H9 (cell line): ENCODE measurements at regions not wholly inside any gene's neighbourhood (a gene's known extent, or its start where the extent isn't known, plus 50 kb on each side); places are given as distances from the start of the nearest gene placed in this dataset.

Experiments
- DNase-seq: peaks from one replicate; pipeline ENCODE4 v3.0.0-alpha.2; 2017
- H2AFZ ChIP-seq: one replicate; pipeline ENCODE4 v1.6.1; 2013; ENCODE audit warnings: mild to moderate bottlenecking, low read length, control low read depth, moderate library complexity
- H2AK5ac ChIP-seq: 2 replicates; pipeline ENCODE4 v1.6.1; 2013; ENCODE audit warnings: low read length, control low read depth, mixed read lengths; ENCODE audit not compliant: insufficient read length
- H2BK120ac ChIP-seq: one replicate; pipeline ENCODE4 v1.6.1; 2013; ENCODE audit warnings: low read depth, mild to moderate bottlenecking, low read length, control low read depth, inconsistent platforms; ENCODE audit not compliant: poor library complexity, severe bottlenecking
- H2BK12ac ChIP-seq: 2 replicates; pipeline ENCODE4 v1.6.1; 2013; ENCODE audit warnings: low read length, control low read depth, mixed read lengths, low read depth; ENCODE audit not compliant: insufficient read length
- H2BK15ac ChIP-seq: 2 replicates; pipeline ENCODE4 v1.6.1; 2013; ENCODE audit warnings: low read depth, low read length, control low read depth
- H2BK20ac ChIP-seq: one replicate; pipeline ENCODE4 v1.6.1; 2013; ENCODE audit warnings: low read depth, mild to moderate bottlenecking, low read length, control low read depth, inconsistent platforms; ENCODE audit not compliant: poor library complexity, severe bottlenecking
- H2BK5ac ChIP-seq: 2 replicates; pipeline ENCODE4 v1.6.1; 2013; ENCODE audit warnings: low read length, control low read depth, mixed read lengths; ENCODE audit not compliant: insufficient read length
- H3K14ac ChIP-seq: 2 replicates; pipeline ENCODE4 v1.6.1; 2013; ENCODE audit warnings: low read length, control low read depth; ENCODE audit not compliant: insufficient read depth
- H3K18ac ChIP-seq: 2 replicates; pipeline ENCODE4 v1.6.1; 2013; ENCODE audit warnings: low read depth, mild to moderate bottlenecking, mixed read lengths, low read length, control low read depth; ENCODE audit not compliant: insufficient read length
- H3K23ac ChIP-seq: 2 replicates; pipeline ENCODE4 v1.6.1; 2013; ENCODE audit warnings: low read length, control low read depth, mixed read lengths, low read depth; ENCODE audit not compliant: insufficient read length
- H3K23me2 ChIP-seq: 2 replicates; pipeline ENCODE4 v1.6.1; 2013; ENCODE audit warnings: low read depth, mild to moderate bottlenecking, mixed read lengths, low read length, control low read depth; ENCODE audit not compliant: insufficient read length, poor library complexity, severe bottlenecking
- H3K27ac ChIP-seq: 2 replicates; pipeline ENCODE4 v1.5.1; 2013; ENCODE audit warnings: low read length, control low read depth, mixed read lengths, low read depth; ENCODE audit not compliant: insufficient read length
- H3K27me3 ChIP-seq: 2 replicates; pipeline ENCODE4 v1.6.1; 2013; ENCODE audit warnings: low read length, control low read depth, inconsistent platforms; ENCODE audit not compliant: insufficient read depth
- H3K4ac ChIP-seq: 2 replicates; pipeline ENCODE4 v1.6.1; 2013; ENCODE audit warnings: low read depth, mild to moderate bottlenecking, control low read depth, inconsistent platforms, low read length, moderate library complexity
- H3K4me1 ChIP-seq: 2 replicates; pipeline ENCODE4 v1.6.1; 2013; ENCODE audit warnings: low read length, control low read depth, inconsistent platforms; ENCODE audit not compliant: insufficient read depth
- H3K4me2 ChIP-seq: 2 replicates; pipeline ENCODE4 v1.6.1; 2013; ENCODE audit warnings: low read length, control low read depth, mixed read lengths; ENCODE audit not compliant: insufficient read length, insufficient read depth
- H3K56ac ChIP-seq: 2 replicates; pipeline ENCODE4 v1.6.1; 2013; ENCODE audit warnings: low read depth, mild to moderate bottlenecking, mixed read lengths, low read length, control low read depth; ENCODE audit not compliant: insufficient read length
- H3K79me1 ChIP-seq: 2 replicates; pipeline ENCODE4 v1.6.1; 2013; ENCODE audit warnings: low read depth, mild to moderate bottlenecking, moderate library complexity, low read length, control low read depth, inconsistent platforms; ENCODE audit not compliant: insufficient read depth, poor library complexity, severe bottlenecking
- H3K79me2 ChIP-seq: 2 replicates; pipeline ENCODE4 v1.6.1; 2013; ENCODE audit warnings: low read length, control low read depth, inconsistent platforms; ENCODE audit not compliant: insufficient read depth
- H3K9ac ChIP-seq: 2 replicates; pipeline ENCODE4 v1.6.1; 2013; ENCODE audit warnings: low read length, control low read depth, mixed read lengths; ENCODE audit not compliant: insufficient read length; ENCODE audit errors: extremely low read depth
- H3K9me3 ChIP-seq: one replicate; pipeline ENCODE4 v1.6.1; 2013; ENCODE audit warnings: low read depth, low read length, inconsistent platforms; ENCODE audit not compliant: control insufficient read depth
- H3T11ph ChIP-seq: one replicate; pipeline ENCODE4 v1.6.1; 2013; ENCODE audit warnings: mild to moderate bottlenecking, low read length, control low read depth, inconsistent platforms
- H4K20me1 ChIP-seq: one replicate; pipeline ENCODE4 v1.6.1; 2013; ENCODE audit not compliant: control insufficient read depth, insufficient read length, insufficient read depth
- H4K5ac ChIP-seq: 2 replicates; pipeline ENCODE4 v1.6.1; 2013; ENCODE audit warnings: low read depth, mild to moderate bottlenecking, mixed read lengths, low read length, control low read depth; ENCODE audit not compliant: insufficient read length
- H4K8ac ChIP-seq: replicated peaks from 2 replicates; pipeline ENCODE4 v1.6.1; 2013; ENCODE audit warnings: low read length, control low read depth, mixed read lengths, low read depth; ENCODE audit not compliant: insufficient read length
- H4K91ac ChIP-seq: 2 replicates; pipeline ENCODE4 v1.6.1; 2013; ENCODE audit warnings: low read depth, mild to moderate bottlenecking, moderate library complexity, mixed read lengths, low read length, control low read depth; ENCODE audit not compliant: insufficient read length
- H3K27ac Mint-ChIP-seq, 3 experiments: 2 replicates in 2 of 3; 3 replicates in 1 of 3; pipeline ENCODE4 v1.8.0; 2020 to 2021; ENCODE audit warnings: mixed read lengths in 3 of 3, mild to moderate bottlenecking in 1 of 3, moderate library complexity in 1 of 3
- H3K27me3 Mint-ChIP-seq: 2 replicates; pipeline ENCODE4 v1.8.0; 2021; ENCODE audit warnings: low read depth, mild to moderate bottlenecking, moderate library complexity, mixed read lengths
- H3K36me3 Mint-ChIP-seq, 3 experiments: 2 replicates in 2 of 3; 3 replicates in 1 of 3; pipeline ENCODE4 v1.8.0; 2020 to 2021; ENCODE audit warnings: low read depth in 3 of 3, mixed read lengths in 3 of 3; ENCODE audit not compliant: insufficient read depth in 1 of 3
- H3K4me1 Mint-ChIP-seq, 2 experiments: 2 replicates each; pipeline ENCODE4 v1.8.0; 2020; ENCODE audit warnings: mixed read lengths in 2 of 2
- H3K4me3 Mint-ChIP-seq, 2 experiments: 2 replicates in 1 of 2; 3 replicates in 1 of 2; pipeline ENCODE4 v1.8.0; 2020 to 2021; ENCODE audit warnings: mild to moderate bottlenecking in 2 of 2, mixed read lengths in 2 of 2, moderate library complexity in 1 of 2
- H3K9me3 Mint-ChIP-seq, 2 experiments: 2 replicates in 1 of 2; 3 replicates in 1 of 2; pipeline ENCODE4 v1.8.0; 2020; ENCODE audit warnings: mild to moderate bottlenecking in 2 of 2, mixed read lengths in 2 of 2, moderate library complexity in 1 of 2
- WGBS: extraction: QIAGEN DNeasy Blood & Tissue Kit; methylation state at CpG from one replicate; pipeline ENCODE4 v1.1.7; 2013; ENCODE audit warnings: missing lambda C conversion rate, low lambda C conversion rate, mixed read lengths; ENCODE audit not compliant: insufficient read length; ENCODE audit errors: extremely low coverage; 5-methylcytosine and 5-hydroxymethylcytosine counted together
- TF ChIP-seq, protein P1 (sequence below): fragments of 200-600 bp; sonication (generic); conservative IDR thresholded peaks from 3 replicates; pipeline ENCODE4 v1.8.0; 2021; ENCODE audit warnings: antibody characterized with exemption, mild to moderate bottlenecking

DNA sequence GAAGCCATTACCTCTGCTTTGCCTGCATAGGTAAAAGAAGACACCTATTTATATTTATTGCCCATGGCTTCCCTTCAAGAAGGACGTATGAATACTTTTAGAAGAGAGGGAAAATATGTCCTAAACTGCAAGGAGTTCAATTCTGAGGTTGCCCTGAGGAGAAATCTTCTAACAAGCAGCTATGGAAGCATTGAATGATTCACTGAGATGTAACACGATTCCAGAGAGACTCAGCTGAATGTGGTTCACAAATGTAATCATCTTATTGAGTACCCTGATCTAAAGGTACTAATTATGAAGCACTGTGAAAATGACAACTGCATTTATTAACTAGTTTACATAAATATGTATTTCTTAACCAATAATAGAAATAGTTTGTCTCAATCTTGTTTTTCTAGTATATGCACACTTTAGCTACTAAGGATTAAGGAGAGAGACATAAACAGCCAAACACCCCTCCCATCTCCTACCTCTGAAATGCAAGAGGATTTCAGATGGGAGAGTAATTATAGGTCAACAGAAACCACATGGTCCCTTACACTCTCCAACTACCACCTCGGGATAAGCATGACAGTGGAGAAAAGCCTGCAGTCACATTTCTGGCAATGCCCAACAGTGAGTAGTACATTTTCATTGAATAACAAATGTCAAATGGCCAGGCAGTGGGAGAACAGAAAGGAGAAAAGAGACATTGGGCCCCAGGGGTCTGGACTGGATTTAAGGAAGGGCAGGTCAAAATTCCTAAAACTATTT, 506.2 kb upstream of the IL12A start:
- H3K36me3 Mint-ChIP-seq, result no peaks in the 10 kb centered on the region
- Histone ChIP-seq H2AFZ (no peak overlapping the region), H4K5ac (no peak overlapping the region), H3K79me2 (no peaks in the 10 kb centered on the region), H2BK120ac (no peak overlapping the region), H3K4me1 (peaks cover 3% of the 10 kb centered on the region; the same call in 1 of the 2 replicates), H3K23me2 (no peaks in the 10 kb centered on the region), H3K27me3 (no peaks in the 10 kb centered on the region), H4K91ac (no peak overlapping the region), H2AK5ac (no peak overlapping the region), H3K79me1 (no peaks in the 10 kb centered on the region), H3K9me3 (no peaks in the 10 kb centered on the region), H2BK15ac (no peak overlapping the region), H4K20me1 (no peaks in the 10 kb centered on the region), H3K4ac (no peak overlapping the region), H3K4me2 (no peak overlapping the region), H4K8ac (no peak overlapping the region), H3K18ac (no peak overlapping the region), H2BK12ac (no peak overlapping the region), H3K27ac (no peak overlapping the region), H3K56ac (no peak overlapping the region), H2BK5ac (no peak overlapping the region), H3T11ph (no peak overlapping the region), H2BK20ac (no peak overlapping the region), H3K23ac (no peak overlapping the region), H3K9ac (no peak overlapping the region), H3K14ac (no peak overlapping the region)
- no CpG with 5 or more reads among the region's 3 CpGs for WGBS
- H3K27ac Mint-ChIP-seq, result no peak overlapping the region; a peak in 2 of 7 replicates
- no peak overlapping the region for H3K4me3 Mint-ChIP-seq
- H3K27me3 Mint-ChIP-seq, result no peaks in the 10 kb centered on the region
- DNase-seq, result no peak
- H3K9me3 Mint-ChIP-seq, result peaks cover 3 to 13% of the 10 kb centered on the region in 2 experiments; a peak in 3 of 5 replicates
- peaks cover 14 to 16% of the 10 kb centered on the region in 2 experiments for H3K4me1 Mint-ChIP-seq
- TF ChIP-seq, protein P1, sequence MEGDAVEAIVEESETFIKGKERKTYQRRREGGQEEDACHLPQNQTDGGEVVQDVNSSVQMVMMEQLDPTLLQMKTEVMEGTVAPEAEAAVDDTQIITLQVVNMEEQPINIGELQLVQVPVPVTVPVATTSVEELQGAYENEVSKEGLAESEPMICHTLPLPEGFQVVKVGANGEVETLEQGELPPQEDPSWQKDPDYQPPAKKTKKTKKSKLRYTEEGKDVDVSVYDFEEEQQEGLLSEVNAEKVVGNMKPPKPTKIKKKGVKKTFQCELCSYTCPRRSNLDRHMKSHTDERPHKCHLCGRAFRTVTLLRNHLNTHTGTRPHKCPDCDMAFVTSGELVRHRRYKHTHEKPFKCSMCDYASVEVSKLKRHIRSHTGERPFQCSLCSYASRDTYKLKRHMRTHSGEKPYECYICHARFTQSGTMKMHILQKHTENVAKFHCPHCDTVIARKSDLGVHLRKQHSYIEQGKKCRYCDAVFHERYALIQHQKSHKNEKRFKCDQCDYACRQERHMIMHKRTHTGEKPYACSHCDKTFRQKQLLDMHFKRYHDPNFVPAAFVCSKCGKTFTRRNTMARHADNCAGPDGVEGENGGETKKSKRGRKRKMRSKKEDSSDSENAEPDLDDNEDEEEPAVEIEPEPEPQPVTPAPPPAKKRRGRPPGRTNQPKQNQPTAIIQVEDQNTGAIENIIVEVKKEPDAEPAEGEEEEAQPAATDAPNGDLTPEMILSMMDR, result no peak
